A673 (cell line): ENCODE measurements at regions not wholly inside any gene's neighbourhood (a gene's known extent, or its start where the extent isn't known, plus 50 kb on each side); places are given as distances from the start of the nearest gene placed in this dataset.
"Not testable (repeated sequence)": the region's sequence is repeated elsewhere in the genome, so short reads cannot be mapped to it uniquely, and the experiment has no call there.

Source experiments
- BruUV-seq: library from RNA; stranded (reverse); fragments of 400-500 nt; replicated peaks from 2 replicates; lab custom pipeline; 2021; lab: Mats Ljungman, UMichigan
- CTCF ChIA-PET: fragments of 300-600 bp; sonication (Branson Sonifier 250); formaldehyde crosslinking; loops from one replicate; lab custom pipeline; 2022; ENCODE audit warnings: antibody characterized with exemption; lab: Charles Lee
- POLR2A ChIA-PET: fragments of 300-600 bp; sonication (Branson Sonifier 250); formaldehyde crosslinking; loops from one replicate; lab custom pipeline; 2022; ENCODE audit warnings: antibody characterized with exemption; ENCODE audit not compliant: low non-redundant PET; lab: Charles Lee
- DNase-seq: peaks from one replicate; pipeline ENCODE4 v3.0.0-alpha.2; 2015; ENCODE audit warnings: low spot score
- H3K27ac ChIP-seq: fragments of 200-600 bp; sonication (generic); 2 replicates; pipeline ENCODE4 v1.5.1; 2016; ENCODE audit warnings: mixed run types, low read depth, mild to moderate bottlenecking, mixed read lengths, antibody characterized with exemption, low read length; ENCODE audit not compliant: poor library complexity, severe bottlenecking
- H3K27me3 ChIP-seq: fragments of 200-600 bp; sonication (generic); replicated peaks from 2 replicates; pipeline ENCODE4 v1.6.1; 2017; ENCODE audit warnings: mixed run types, low read depth, mild to moderate bottlenecking, mixed read lengths, antibody characterized with exemption, low read length; ENCODE audit not compliant: insufficient read depth, poor library complexity
- H3K36me3 ChIP-seq: fragments of 200-600 bp; sonication (generic); 2 replicates; pipeline ENCODE4 v1.6.1; 2016; ENCODE audit warnings: mixed run types, mild to moderate bottlenecking, mixed read lengths, antibody characterized with exemption, low read length; ENCODE audit not compliant: insufficient read depth, poor library complexity, severe bottlenecking
- H3K4me1 ChIP-seq: fragments of 200-600 bp; sonication (generic); 2 replicates; pipeline ENCODE4 v1.6.1; 2017; ENCODE audit warnings: mixed run types, mild to moderate bottlenecking, mixed read lengths, antibody characterized with exemption, low read length; ENCODE audit not compliant: insufficient read depth, poor library complexity, severe bottlenecking
- H3K4me3 ChIP-seq: fragments of 200-600 bp; sonication (generic); 2 replicates; pipeline ENCODE4 v1.5.1; 2016; ENCODE audit warnings: low read depth, mixed run types, mild to moderate bottlenecking, mixed read lengths, low read length; ENCODE audit not compliant: poor library complexity, severe bottlenecking
- H3K9me3 ChIP-seq: fragments of 200-600 bp; sonication (generic); 2 replicates; pipeline ENCODE4 v1.6.1; 2016; ENCODE audit warnings: mixed run types, low read depth, mild to moderate bottlenecking, mixed read lengths, antibody characterized with exemption, low read length; ENCODE audit not compliant: poor library complexity, severe bottlenecking
- EZH2 ChIP-seq: fragments of 200-600 bp; sonication (generic); IDR thresholded peaks from 2 replicates; pipeline ENCODE4 v1.6.1; 2017; ENCODE audit warnings: borderline replicate concordance, low read depth, mild to moderate bottlenecking, mixed read lengths, antibody characterized with exemption, low read length; ENCODE audit not compliant: poor library complexity, severe bottlenecking
- intact Hi-C: fragments of 100-400 bp; cut with micrococcal nuclease; formaldehyde crosslinking; loops from one replicate; pipeline ENCODE4 v1.10.0; 2022; ENCODE audit not compliant: unreplicated experiment
- TF ChIP-seq, protein P1 (sequence below): fragments of 300-800, 200-600 bp; sonication (generic); conservative IDR thresholded peaks from 2 replicates; pipeline ENCODE4 v1.5.1; 2017; ENCODE audit warnings: low read depth, mild to moderate bottlenecking, antibody characterized with exemption, low read length, moderate library complexity, mixed read lengths

DNA sequence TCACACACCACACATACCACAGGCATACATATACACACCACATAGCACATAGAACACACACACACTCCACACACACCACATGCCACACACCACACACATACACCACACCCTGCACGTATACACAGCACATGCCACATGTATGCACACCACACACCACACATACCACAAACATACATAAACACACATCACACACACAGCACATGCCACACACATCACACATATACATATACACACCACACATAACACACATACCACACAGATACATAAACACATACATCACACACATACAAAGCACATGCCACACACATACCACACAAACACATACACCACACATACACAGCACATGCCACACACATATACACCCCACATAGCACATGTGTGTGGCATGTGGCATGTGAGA, 171.1 kb downstream of the OR4M2 start:
- Histone ChIP-seq H3K27me3 (no peaks in the 10 kb centered on the region), H3K4me3 (no peak overlapping the region), H3K4me1 (no peaks in the 10 kb centered on the region), H3K9me3 (peaks cover 80% of the 10 kb centered on the region), H3K36me3 (no peaks in the 10 kb centered on the region), H3K27ac (no peak overlapping the region)
- no TSS peak for BruUV-seq
- ChIA-PET POLR2A (no interaction called here), CTCF (no interaction called here)
- DNase-seq: no peak
- no peak for TF ChIP-seq EZH2
- TF ChIP-seq, protein P1, sequence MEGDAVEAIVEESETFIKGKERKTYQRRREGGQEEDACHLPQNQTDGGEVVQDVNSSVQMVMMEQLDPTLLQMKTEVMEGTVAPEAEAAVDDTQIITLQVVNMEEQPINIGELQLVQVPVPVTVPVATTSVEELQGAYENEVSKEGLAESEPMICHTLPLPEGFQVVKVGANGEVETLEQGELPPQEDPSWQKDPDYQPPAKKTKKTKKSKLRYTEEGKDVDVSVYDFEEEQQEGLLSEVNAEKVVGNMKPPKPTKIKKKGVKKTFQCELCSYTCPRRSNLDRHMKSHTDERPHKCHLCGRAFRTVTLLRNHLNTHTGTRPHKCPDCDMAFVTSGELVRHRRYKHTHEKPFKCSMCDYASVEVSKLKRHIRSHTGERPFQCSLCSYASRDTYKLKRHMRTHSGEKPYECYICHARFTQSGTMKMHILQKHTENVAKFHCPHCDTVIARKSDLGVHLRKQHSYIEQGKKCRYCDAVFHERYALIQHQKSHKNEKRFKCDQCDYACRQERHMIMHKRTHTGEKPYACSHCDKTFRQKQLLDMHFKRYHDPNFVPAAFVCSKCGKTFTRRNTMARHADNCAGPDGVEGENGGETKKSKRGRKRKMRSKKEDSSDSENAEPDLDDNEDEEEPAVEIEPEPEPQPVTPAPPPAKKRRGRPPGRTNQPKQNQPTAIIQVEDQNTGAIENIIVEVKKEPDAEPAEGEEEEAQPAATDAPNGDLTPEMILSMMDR: no peak
- intact Hi-C loops: no loop called here

DNA sequence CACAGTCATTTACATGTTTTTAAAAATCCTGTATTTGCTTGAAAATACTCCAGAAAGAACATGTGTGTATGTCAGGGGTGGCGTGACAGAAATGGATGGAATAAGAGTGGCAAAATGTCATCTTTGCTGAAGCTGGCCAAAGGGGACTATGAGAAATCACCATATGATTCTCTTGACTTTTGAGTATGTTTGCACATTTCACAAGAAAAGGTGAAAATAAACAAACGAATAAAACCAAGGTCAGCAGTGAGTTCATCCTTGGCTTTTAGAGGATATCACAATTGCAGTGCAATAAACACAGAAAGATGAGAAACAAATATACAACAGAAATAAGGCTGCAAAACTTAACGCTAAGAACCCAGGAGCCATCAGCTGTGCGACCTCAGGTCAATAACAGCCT, 171.7 kb downstream of the OR4M2 start:
- DNase-seq, H3K27me3 ChIP-seq, H3K4me3 ChIP-seq, H3K4me1 ChIP-seq, H3K36me3 ChIP-seq, POLR2A ChIA-PET, H3K27ac ChIP-seq, CTCF ChIA-PET, intact Hi-C loops, BruUV-seq: not testable (repeated sequence)
- H3K9me3 ChIP-seq: peaks cover 84% of the 10 kb centered on the region

DNA sequence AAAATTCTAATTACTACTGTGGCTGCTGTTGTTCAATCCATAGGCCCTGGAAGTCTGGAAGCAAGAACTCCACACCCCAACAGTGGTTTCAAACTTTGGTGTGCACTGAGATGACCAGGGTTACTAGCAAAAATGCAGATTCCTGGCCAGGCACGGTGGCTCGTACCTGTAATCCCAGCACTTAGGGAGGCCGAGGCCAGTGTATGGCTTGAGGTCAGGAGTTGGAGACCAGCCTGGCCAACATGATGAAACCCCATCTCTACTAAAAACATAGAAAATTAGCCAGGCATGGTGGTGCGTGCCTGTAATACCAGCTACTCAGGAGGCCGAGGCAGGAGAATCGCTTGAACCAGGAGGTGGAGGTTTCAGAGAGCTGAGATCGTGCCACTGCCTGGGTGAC, 172.2 kb downstream of the OR4M2 start:
- CTCF ChIA-PET: not testable (repeated sequence)

DNA sequence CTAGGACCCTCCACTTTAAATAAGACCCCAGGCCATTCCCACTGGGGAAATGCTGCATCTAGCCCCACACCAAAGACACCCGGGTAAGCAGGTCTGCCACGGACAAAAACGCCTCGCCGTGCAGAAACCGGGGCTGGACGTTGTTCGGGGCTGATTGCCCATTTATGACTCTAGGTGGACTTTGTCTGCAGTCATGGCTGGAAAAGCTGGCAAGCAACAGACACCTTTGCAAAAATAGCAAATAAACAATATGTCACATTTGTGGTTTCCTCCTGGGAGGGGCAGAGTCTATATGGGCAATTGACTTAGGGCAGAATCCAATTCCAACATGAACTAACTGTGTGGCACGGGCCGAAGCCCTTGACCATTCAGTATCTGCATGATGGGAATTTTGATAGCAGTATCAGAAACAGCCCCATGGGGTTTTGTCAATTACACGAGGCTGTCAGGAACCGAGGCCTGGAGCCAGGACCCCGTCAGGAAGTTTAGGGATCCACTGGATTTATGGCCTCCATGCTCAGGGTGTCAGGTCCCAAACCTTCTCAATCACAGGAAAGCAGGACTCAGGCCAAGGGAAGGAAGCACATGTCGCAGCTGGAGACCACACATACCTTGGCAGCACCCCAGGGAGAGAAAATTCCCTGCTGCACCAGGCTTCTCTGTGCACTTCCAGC, 172.8 kb downstream of the OR4M2 start:
- H3K27me3 ChIP-seq, BruUV-seq, H3K4me3 ChIP-seq, intact Hi-C loops, H3K36me3 ChIP-seq, H3K4me1 ChIP-seq, CTCF ChIA-PET, POLR2A ChIA-PET, DNase-seq, H3K27ac ChIP-seq: not testable (repeated sequence)
- H3K9me3 ChIP-seq: peaks cover 80% of the 10 kb centered on the region

More for the DNA sequence above, 172.2 kb downstream of the OR4M2 start:
- H3K4me3 ChIP-seq, DNase-seq, H3K27me3 ChIP-seq, intact Hi-C loops, POLR2A ChIA-PET, H3K36me3 ChIP-seq, H3K4me1 ChIP-seq, H3K27ac ChIP-seq, BruUV-seq: not testable (repeated sequence)
- H3K9me3 ChIP-seq: peaks cover 86% of the 10 kb centered on the region
